MCF 10A (cell line): ENCODE measurements at regions not wholly inside any gene's neighbourhood (a gene's known extent, or its start where the extent isn't known, plus 50 kb on each side); places are given as distances from the start of the nearest gene placed in this dataset.
"Not testable (repeated sequence)": the region's sequence is repeated elsewhere in the genome, so short reads cannot be mapped to it uniquely, and the experiment has no call there.

Experiments used
- BruUV-seq: library from RNA; stranded (reverse); fragments of 400-500 nt; replicated peaks from 2 replicates; lab custom pipeline; 2021; lab: Mats Ljungman, UMichigan
- CTCF ChIA-PET: fragments of 300-600 bp; sonication (Branson Sonifier 250); formaldehyde crosslinking; extraction: SDS; loops from one replicate; lab custom pipeline; 2021; ENCODE audit warnings: antibody characterized with exemption, inconsistent platforms; lab: Yijun Ruan, JAX
- POLR2A ChIA-PET: fragments of 300-600, 350-650 bp; sonication (Branson Sonifier 250); formaldehyde crosslinking; extraction: SDS; loops from one replicate; lab custom pipeline; 2020; ENCODE audit warnings: antibody characterized with exemption, inconsistent platforms; lab: Yijun Ruan, JAX
- DNase-seq: peaks from one replicate; pipeline ENCODE4 v3.0.0-alpha.2; 2018; ENCODE audit not compliant: unreplicated experiment
- H3K27ac Mint-ChIP-seq: one replicate; pipeline ENCODE4 v1.8.0; 2022; ENCODE audit warnings: mild to moderate bottlenecking, low read depth, mixed read lengths; ENCODE audit not compliant: unreplicated experiment
- H3K27me3 Mint-ChIP-seq: one replicate; pipeline ENCODE4 v1.8.0; 2022; ENCODE audit warnings: mixed read lengths; ENCODE audit not compliant: insufficient read depth, unreplicated experiment
- H3K36me3 Mint-ChIP-seq: one replicate; pipeline ENCODE4 v1.8.0; 2022; ENCODE audit warnings: mild to moderate bottlenecking, moderate library complexity, mixed read lengths; ENCODE audit not compliant: insufficient read depth, unreplicated experiment
- H3K4me1 Mint-ChIP-seq: one replicate; pipeline ENCODE4 v1.8.0; 2022; ENCODE audit warnings: mixed read lengths; ENCODE audit not compliant: insufficient read depth, unreplicated experiment
- H3K4me3 Mint-ChIP-seq: one replicate; pipeline ENCODE4 v1.8.0; 2022; ENCODE audit warnings: mild to moderate bottlenecking, moderate library complexity, mixed read lengths; ENCODE audit not compliant: unreplicated experiment
- H3K9me3 Mint-ChIP-seq: one replicate; pipeline ENCODE4 v1.8.0; 2022; ENCODE audit warnings: mixed read lengths; ENCODE audit not compliant: unreplicated experiment
- intact Hi-C: fragments of 100-400 bp; cut with micrococcal nuclease; formaldehyde crosslinking; loops from 2 replicates; pipeline ENCODE4 v1.14.1; 2022
- TF ChIP-seq, protein P1 (sequence below): fragments of 200-600 bp; IDR thresholded peaks from one replicate; pipeline ENCODE4 v1.8.0; 2022; ENCODE audit warnings: antibody characterized with exemption, mild to moderate bottlenecking; ENCODE audit not compliant: unreplicated experiment

DNA sequence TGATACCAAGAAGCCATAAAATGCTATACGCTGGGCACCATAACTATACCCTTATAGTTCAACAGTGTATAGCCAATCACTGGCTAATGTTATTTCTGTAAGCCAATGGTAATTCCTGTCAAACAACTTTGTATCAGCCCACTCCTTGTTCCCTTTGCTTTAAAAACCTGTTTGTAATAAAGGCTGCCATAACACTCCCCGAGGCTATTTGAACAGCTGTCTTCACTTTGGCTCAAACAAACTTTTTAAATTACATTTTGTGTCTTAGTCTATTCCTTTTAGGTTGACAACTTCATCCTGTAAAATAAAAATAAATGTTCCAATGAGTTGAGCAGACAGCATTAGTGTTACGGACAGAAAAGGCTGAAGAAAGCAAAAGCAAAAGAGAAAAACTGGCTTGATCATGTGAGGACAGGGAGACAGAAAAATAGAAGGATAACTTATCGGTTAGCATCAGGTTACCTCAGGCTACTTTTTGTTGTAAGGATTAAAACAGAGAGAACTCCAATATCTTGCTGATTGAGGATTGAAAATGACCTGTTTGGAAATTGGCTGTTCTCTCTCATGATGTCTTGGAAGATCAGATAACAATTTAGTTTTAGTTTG is 95.0 kb downstream of the AASDHPPT start:
- ChIA-PET CTCF (interaction anchor here (0.7 to 1.0 kb wide), 3 partner anchors 10 to 39 kb away, joined by 3 to 4 read pairs (median 3); no protein-coding TSS in a partner anchor), POLR2A (interaction anchor here (0.6 kb wide), 1 partner anchor 738 kb away, joined by 3 read pairs; no protein-coding TSS in a partner anchor)
- H3K27ac Mint-ChIP-seq: peak overlapping the region; percentile 13
- H3K27me3 Mint-ChIP-seq: no peaks in the 10 kb centered on the region
- TF ChIP-seq, protein P1, sequence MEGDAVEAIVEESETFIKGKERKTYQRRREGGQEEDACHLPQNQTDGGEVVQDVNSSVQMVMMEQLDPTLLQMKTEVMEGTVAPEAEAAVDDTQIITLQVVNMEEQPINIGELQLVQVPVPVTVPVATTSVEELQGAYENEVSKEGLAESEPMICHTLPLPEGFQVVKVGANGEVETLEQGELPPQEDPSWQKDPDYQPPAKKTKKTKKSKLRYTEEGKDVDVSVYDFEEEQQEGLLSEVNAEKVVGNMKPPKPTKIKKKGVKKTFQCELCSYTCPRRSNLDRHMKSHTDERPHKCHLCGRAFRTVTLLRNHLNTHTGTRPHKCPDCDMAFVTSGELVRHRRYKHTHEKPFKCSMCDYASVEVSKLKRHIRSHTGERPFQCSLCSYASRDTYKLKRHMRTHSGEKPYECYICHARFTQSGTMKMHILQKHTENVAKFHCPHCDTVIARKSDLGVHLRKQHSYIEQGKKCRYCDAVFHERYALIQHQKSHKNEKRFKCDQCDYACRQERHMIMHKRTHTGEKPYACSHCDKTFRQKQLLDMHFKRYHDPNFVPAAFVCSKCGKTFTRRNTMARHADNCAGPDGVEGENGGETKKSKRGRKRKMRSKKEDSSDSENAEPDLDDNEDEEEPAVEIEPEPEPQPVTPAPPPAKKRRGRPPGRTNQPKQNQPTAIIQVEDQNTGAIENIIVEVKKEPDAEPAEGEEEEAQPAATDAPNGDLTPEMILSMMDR: no peak
- intact Hi-C loops: no loop called here
- H3K4me3 Mint-ChIP-seq: no peak overlapping the region
- no peaks in the 10 kb centered on the region for H3K36me3 Mint-ChIP-seq
- H3K4me1 Mint-ChIP-seq: peaks cover 13% of the 10 kb centered on the region
- peaks cover 3% of the 10 kb centered on the region for H3K9me3 Mint-ChIP-seq
- no TSS peak for BruUV-seq
- DNase-seq: no peak

DNA sequence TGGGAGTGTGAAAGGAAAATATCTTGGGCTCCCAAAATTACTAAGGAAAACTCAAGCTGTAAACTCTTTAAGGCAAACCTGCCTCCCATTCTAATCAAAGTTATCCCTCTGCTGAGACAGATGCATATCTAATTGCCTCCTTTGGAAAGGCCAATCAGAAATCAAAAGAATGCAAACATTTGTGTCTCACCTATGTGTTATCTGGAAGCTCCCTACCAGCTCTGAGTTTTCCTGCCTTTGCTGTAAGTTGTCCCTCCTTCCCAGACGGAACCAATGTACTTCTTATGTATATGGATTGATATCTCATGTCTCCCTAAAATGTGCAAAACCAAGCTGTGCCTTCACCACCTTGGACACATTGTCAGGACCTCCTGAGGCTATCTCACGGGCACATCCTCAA is 95.8 kb downstream of the AASDHPPT start:
- BruUV-seq: no TSS peak
- H3K27ac Mint-ChIP-seq: peak overlapping the region; percentile 76
- intact Hi-C loops: no loop called here

DNA sequence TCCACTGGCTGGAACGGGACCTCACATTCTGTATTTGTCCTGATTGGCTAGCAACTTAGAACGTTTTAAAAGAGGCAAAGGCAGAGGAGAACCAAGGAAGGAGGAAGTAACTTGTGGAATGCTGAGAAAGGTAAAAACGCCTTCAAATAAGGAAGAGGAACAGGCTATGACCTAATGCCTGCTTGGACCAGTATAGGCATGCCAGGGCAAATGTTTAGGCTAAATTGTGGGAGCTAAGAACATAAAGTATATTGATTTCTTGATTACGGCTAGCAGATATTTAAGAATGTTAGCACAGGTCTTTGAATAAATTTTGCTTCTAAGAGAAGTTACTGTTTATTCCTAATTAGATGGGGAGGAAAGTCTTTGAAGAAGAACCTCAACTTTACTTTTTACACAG is 96.5 kb downstream of the AASDHPPT start:
- DNase-seq, intact Hi-C loops, H3K36me3 Mint-ChIP-seq, BruUV-seq, H3K9me3 Mint-ChIP-seq, H3K27me3 Mint-ChIP-seq, H3K4me3 Mint-ChIP-seq, CTCF ChIA-PET: not testable (repeated sequence)
- POLR2A ChIA-PET: interaction anchor here (0.6 kb wide), 1 partner anchor 97 kb away, joined by 3 read pairs; the partner anchor contains the start of genes AASDHPPT and KBTBD3
- Mint-ChIP-seq H3K4me1 (peaks cover 19% of the 10 kb centered on the region), H3K27ac (peak overlapping the region; percentile 76)

More for the DNA sequence above, 95.8 kb downstream of the AASDHPPT start:
- TF ChIP-seq, protein P1: no peak
- Mint-ChIP-seq H3K9me3 (no peaks in the 10 kb centered on the region), H3K36me3 (no peaks in the 10 kb centered on the region), H3K27me3 (no peaks in the 10 kb centered on the region), H3K4me1 (peaks cover 14% of the 10 kb centered on the region), H3K4me3 (no peak overlapping the region)
- ChIA-PET CTCF (interaction anchor here (0.7 to 0.8 kb wide), 2 partner anchors 16 to 40 kb away, joined by 3 read pairs; no protein-coding TSS in a partner anchor), POLR2A (no interaction called here)
- no peak for DNase-seq

DNA sequence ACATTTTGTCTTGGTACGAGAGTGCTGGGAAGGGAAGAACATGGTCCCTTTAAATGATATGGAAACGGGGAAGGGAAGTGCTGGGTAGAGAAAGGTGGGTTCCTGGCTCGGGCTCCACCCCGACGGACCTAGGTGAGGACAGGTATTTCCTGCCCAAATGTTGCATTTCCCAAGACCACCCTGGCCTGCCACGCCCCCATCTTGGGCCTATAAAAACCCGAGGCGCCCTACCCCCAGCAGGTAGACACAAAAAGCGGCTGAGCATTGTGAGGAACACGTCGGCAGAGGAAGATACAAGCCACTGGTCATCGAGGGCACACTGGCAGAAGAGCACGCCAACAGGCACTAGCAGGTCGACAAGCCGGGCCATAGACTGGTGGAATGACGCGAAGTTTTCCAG is 99.4 kb downstream of the AASDHPPT start:
- POLR2A ChIA-PET: no interaction called here
- H3K4me1 Mint-ChIP-seq: peaks cover 19% of the 10 kb centered on the region
- intact Hi-C loops: no loop called here
- CTCF ChIA-PET: interaction anchor here (1.2 kb wide), 1 partner anchor 21 kb away, joined by 5 read pairs; no protein-coding TSS in a partner anchor
- H3K27me3 Mint-ChIP-seq: no peaks in the 10 kb centered on the region
- no peak overlapping the region for H3K4me3 Mint-ChIP-seq
- H3K9me3 Mint-ChIP-seq: no peaks in the 10 kb centered on the region
- DNase-seq: no peak
- TF ChIP-seq, protein P1: no peak
- H3K36me3 Mint-ChIP-seq: no peaks in the 10 kb centered on the region
- BruUV-seq: no TSS peak
- H3K27ac Mint-ChIP-seq: no peak overlapping the region
